ENCODE measurements at regions not wholly inside any gene's neighbourhood (a gene's known extent, or its start where the extent isn't known, plus 50 kb on each side); places are given as distances from the start of the nearest gene placed in this dataset.

DNA sequence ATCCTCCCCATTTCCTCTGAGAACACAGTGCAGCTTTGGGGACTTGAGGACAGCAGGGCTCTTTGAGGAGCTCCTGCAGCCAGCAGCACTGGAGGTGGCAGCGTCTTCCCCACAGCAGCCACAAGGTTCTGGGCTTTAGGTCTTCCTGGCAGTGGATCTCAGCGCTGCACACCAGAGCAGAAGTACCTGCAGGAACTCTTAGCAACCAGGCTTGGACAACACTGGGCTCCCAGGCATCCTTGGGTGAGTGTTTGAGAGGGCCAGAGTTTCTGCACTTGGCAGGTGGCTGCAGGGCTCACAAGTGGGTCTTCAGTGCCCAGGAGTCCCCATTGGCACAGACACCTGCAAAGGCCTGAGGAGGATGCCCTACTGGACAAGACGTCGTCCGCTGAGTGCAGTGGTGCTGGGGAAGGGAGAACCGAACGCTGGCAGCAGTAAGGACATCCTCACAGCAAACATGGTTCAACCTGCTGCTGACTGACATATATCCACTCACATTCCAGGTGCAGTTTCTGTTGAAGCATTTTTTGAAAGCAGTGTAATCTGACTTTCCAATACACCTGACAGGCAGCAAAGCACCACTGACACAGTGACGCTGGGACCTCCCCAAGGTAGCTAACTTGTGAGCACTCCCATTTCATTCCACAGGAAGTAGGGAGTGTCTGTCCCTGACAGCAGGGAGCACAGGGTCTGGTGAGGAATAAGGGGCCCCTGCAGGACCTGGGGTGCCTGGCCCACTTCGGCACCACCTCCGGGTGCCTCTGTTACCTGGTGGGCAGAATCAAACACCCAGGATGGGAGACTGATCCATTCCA lies 149.9 kb upstream of the COPS8 start (continued):
- TF ChIP-seq, protein P1, sequence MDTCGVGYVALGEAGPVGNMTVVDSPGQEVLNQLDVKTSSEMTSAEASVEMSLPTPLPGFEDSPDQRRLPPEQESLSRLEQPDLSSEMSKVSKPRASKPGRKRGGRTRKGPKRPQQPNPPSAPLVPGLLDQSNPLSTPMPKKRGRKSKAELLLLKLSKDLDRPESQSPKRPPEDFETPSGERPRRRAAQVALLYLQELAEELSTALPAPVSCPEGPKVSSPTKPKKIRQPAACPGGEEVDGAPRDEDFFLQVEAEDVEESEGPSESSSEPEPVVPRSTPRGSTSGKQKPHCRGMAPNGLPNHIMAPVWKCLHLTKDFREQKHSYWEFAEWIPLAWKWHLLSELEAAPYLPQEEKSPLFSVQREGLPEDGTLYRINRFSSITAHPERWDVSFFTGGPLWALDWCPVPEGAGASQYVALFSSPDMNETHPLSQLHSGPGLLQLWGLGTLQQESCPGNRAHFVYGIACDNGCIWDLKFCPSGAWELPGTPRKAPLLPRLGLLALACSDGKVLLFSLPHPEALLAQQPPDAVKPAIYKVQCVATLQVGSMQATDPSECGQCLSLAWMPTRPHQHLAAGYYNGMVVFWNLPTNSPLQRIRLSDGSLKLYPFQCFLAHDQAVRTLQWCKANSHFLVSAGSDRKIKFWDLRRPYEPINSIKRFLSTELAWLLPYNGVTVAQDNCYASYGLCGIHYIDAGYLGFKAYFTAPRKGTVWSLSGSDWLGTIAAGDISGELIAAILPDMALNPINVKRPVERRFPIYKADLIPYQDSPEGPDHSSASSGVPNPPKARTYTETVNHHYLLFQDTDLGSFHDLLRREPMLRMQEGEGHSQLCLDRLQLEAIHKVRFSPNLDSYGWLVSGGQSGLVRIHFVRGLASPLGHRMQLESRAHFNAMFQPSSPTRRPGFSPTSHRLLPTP (IDR thresholded peaks at IDR 0.05; ENCODE audit: borderline replicate concordance, extremely low read depth, insufficient read length): no peak
- TF ChIP-seq RAD21 (CRISPR knock-in tag; conservative IDR thresholded peaks at IDR 0.05 in 1 of 2, IDR thresholded peaks at IDR 0.05 in 1 of 2) (no peak), CBX5 (IDR thresholded peaks at IDR 0.05; ENCODE audit: borderline replicate concordance, low read depth) (no peak), MYBL2 (IDR thresholded peaks at IDR 0.05; ENCODE audit: low read depth) (no peak), MYBL2 (CRISPR knock-in tag; IDR thresholded peaks at IDR 0.05; ENCODE audit: borderline replicate concordance) (no peak), ZNF175 (CRISPR knock-in tag; IDR thresholded peaks at IDR 0.05; ENCODE audit: low read depth) (no peak)
- TF ChIP-seq, protein P2, sequence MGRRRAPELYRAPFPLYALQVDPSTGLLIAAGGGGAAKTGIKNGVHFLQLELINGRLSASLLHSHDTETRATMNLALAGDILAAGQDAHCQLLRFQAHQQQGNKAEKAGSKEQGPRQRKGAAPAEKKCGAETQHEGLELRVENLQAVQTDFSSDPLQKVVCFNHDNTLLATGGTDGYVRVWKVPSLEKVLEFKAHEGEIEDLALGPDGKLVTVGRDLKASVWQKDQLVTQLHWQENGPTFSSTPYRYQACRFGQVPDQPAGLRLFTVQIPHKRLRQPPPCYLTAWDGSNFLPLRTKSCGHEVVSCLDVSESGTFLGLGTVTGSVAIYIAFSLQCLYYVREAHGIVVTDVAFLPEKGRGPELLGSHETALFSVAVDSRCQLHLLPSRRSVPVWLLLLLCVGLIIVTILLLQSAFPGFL (CRISPR knock-in tag; IDR thresholded peaks at IDR 0.05): no peak

Measured in K562 (cell line).